IMR-90 (cell line): ENCODE measurements at regions not wholly inside any gene's neighbourhood (a gene's known extent, or its start where the extent isn't known, plus 50 kb on each side); places are given as distances from the start of the nearest gene placed in this dataset.

Source experiments
- CHD1 ChIP-seq: IDR thresholded peaks from 2 replicates; pipeline ENCODE4 v1.6.1; 2012; ENCODE audit warnings: low read depth, low read length, improper control_type of control experiment
- FOS ChIP-seq: fragments of 150-350 bp; IDR thresholded peaks from 2 replicates; pipeline ENCODE4 v1.6.1; 2016; ENCODE audit warnings: low read depth, low read length
- MAZ ChIP-seq: IDR thresholded peaks from 2 replicates; pipeline ENCODE4 v1.6.1; 2012; ENCODE audit warnings: low read depth, mild to moderate bottlenecking, low read length, improper control_type of control experiment, moderate library complexity, borderline replicate concordance
- POLR2A ChIP-seq: IDR thresholded peaks from 2 replicates; pipeline ENCODE4 v1.6.1; 2012; ENCODE audit warnings: mild to moderate bottlenecking, low read depth, low read length
- RAD21 ChIP-seq: IDR thresholded peaks from 2 replicates; pipeline ENCODE4 v1.6.1; 2012; ENCODE audit warnings: low read length, improper control_type of control experiment
- RCOR1 ChIP-seq: IDR thresholded peaks from 2 replicates; pipeline ENCODE4 v1.6.1; 2012; ENCODE audit warnings: mild to moderate bottlenecking, low read length, improper control_type of control experiment; ENCODE audit not compliant: insufficient replicate concordance
- SMC3 ChIP-seq: fragments of 150-350 bp; IDR thresholded peaks from 2 replicates; pipeline ENCODE4 v1.6.1; 2016; ENCODE audit warnings: low read depth, mild to moderate bottlenecking, antibody characterized with exemption, low read length, moderate library complexity
- TF ChIP-seq, protein P1 (sequence below): conservative IDR thresholded peaks from 2 replicates; pipeline ENCODE4 v1.5.1; 2012; ENCODE audit warnings: mild to moderate bottlenecking, low read depth, low read length, improper control_type of control experiment
- TF ChIP-seq, protein P2 (sequence below): fragments of 150-350 bp; IDR thresholded peaks from 2 replicates; pipeline ENCODE4 v1.6.1; 2017; ENCODE audit warnings: mild to moderate bottlenecking, antibody characterized with exemption, low read length, low read depth

DNA sequence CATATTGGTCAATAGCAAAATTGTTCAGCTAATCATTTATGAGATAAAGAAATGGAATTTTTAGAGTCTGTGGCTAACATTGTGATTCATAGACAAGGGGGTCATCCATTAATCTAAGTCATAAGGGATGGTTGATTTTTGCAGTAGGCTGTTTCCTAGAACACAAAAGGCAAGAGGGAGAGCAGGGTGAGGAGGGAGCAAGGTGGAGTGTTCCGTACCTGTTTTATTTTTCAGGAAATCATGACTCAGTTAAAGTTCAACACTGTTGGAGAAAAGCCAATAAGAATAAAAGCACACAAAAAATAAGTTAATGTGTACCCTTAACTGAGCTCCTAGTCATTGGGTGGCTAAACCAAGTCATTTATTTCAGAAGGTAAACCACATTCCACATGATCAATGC, 512.4 kb upstream of the ATXN8OS start:
- TF ChIP-seq, protein P1, sequence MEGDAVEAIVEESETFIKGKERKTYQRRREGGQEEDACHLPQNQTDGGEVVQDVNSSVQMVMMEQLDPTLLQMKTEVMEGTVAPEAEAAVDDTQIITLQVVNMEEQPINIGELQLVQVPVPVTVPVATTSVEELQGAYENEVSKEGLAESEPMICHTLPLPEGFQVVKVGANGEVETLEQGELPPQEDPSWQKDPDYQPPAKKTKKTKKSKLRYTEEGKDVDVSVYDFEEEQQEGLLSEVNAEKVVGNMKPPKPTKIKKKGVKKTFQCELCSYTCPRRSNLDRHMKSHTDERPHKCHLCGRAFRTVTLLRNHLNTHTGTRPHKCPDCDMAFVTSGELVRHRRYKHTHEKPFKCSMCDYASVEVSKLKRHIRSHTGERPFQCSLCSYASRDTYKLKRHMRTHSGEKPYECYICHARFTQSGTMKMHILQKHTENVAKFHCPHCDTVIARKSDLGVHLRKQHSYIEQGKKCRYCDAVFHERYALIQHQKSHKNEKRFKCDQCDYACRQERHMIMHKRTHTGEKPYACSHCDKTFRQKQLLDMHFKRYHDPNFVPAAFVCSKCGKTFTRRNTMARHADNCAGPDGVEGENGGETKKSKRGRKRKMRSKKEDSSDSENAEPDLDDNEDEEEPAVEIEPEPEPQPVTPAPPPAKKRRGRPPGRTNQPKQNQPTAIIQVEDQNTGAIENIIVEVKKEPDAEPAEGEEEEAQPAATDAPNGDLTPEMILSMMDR, result no peak
- no peak for TF ChIP-seq RAD21
- TF ChIP-seq POLR2A, result no peak
- TF ChIP-seq, protein P2, sequence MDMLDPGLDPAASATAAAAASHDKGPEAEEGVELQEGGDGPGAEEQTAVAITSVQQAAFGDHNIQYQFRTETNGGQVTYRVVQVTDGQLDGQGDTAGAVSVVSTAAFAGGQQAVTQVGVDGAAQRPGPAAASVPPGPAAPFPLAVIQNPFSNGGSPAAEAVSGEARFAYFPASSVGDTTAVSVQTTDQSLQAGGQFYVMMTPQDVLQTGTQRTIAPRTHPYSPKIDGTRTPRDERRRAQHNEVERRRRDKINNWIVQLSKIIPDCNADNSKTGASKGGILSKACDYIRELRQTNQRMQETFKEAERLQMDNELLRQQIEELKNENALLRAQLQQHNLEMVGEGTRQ, result no peak
- TF ChIP-seq RCOR1, result no peak
- no peak for TF ChIP-seq MAZ
- no peak for TF ChIP-seq FOS
- TF ChIP-seq CHD1, result no peak
- TF ChIP-seq SMC3, result no peak
